Renal cortex interstitium (tissue), 11 donors: ENCODE measurements at regions not wholly inside any gene's neighbourhood (a gene's known extent, or its start where the extent isn't known, plus 50 kb on each side); places are given as distances from the start of the nearest gene placed in this dataset.
A peak's percentile ranks its signal among the peaks of the same experiment; 100 is the strongest.
"Not testable (repeated sequence)": the region's sequence is repeated elsewhere in the genome, so short reads cannot be mapped to it uniquely, and the experiment has no call there.

ENCODE experiments used
- DNase-seq, 11 donors: peaks; one replicate each; pipeline ENCODE4 v3.0.0-alpha.2; 2013; ENCODE audit warnings: low read depth in 9 of 11, low spot score in 4 of 11; ENCODE audit errors: extremely low read depth in 1 of 11

GRCh38 chr14:28365510-28365909 is 401.1 kb upstream of the FOXG1 start:
- DNase-seq = no peak

- no peak for DNase-seq
Observed at GRCh38 chr14:28373721-28374120, 392.9 kb upstream of the FOXG1 start.

DNA sequence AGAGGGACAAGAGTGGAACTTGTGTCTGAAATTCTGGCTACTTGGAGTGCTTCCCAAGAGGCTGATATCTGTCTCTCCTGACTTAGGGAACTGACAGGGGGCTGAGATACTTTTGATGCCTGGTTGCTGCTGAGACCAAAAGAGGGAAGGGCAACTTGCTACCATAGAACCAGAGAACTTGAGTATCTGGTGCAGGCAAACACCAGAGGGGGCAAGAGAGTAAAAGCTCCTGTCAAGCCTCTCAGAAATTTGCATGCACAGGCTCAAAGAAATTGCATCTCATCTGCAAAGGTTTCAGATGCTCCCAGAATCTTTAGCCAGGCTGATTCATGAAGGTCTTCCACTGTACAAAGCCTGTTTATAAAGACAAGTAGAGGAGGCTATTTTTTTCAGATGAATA is 391.3 kb upstream of the FOXG1 start:
- peak in 2 of 11 donors; percentile 1 to 2 for DNase-seq

- no peak for DNase-seq
Observed at GRCh38 chr14:28381656-28382055, 384.9 kb upstream of the FOXG1 start.

DNA sequence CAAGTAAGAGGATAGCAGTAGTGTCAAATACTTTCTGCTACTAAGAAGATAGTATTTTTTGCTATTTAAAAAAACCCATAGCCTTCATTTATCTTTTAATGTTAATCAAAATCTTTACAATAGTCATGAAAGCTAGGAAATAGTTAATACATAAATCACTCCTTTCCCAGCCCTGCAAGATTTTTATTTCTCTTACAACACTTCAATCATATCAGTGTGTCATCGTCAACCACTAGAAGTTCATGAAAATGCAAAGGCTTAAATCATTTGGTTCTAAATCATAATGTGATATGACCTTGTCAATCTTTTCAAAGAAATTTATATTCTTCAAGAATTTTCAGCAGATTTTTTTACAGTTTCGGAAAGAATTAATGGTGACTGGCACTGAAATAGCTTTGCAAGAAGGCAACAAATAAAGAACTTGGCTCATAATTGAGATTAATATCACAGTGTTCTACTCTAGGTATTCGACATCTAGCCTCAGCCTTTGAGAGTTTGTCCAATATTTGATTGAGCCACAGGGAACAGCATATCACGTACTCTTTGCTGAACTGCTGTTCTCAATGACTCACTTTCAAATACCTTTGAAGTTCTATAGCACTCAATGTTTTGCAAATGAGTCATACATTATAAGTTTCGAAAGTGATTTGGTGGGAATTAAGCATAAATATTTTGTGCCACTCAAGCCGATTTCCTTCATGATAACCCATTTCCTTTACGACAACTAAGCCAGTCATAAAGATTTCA is 384.0 kb upstream of the FOXG1 start:
- no peak for DNase-seq

DNA sequence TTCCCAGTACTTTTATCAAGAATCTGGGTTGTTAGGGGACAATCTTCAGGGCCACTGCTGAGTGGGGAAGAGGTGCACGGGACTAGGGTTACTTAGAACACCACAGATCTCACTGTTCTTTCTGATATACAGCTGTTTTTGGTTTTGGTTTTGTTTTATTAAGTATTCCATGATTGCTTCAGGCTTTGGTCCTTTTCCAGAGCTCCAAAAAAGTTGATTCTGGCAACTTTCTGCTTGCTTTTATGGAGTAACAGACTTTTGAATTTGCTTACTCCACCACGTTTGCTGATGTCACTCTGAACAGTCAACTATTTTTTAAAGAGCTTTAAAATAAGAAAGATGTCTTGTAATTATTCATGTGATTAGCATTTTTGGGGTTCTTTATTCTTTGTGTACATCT is 368.1 kb upstream of the FOXG1 start:
- no peak for DNase-seq

DNA sequence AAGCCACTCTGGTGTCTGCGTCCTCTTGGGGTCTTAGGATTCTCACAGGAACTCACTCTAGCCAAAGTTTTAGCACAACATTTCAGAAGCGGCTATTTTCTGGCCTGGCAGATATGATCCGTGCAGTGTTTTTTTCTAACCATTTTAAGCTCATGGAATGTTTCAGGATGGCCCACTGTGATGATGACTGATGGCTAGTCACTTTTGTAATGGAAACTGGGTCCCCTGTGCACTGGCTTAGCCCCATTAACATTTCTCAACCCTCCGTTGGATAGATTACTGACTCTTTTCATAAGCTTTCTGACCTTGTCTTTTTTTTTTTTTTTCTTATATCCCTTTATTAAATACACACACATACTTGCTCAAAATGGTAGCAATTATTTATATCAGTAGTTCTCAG is 364.9 kb upstream of the FOXG1 start:
- DNase-seq = not testable (repeated sequence)

GRCh38 chr14:28406196-28406595 is 360.4 kb upstream of the FOXG1 start:
- no peak for DNase-seq

DNA sequence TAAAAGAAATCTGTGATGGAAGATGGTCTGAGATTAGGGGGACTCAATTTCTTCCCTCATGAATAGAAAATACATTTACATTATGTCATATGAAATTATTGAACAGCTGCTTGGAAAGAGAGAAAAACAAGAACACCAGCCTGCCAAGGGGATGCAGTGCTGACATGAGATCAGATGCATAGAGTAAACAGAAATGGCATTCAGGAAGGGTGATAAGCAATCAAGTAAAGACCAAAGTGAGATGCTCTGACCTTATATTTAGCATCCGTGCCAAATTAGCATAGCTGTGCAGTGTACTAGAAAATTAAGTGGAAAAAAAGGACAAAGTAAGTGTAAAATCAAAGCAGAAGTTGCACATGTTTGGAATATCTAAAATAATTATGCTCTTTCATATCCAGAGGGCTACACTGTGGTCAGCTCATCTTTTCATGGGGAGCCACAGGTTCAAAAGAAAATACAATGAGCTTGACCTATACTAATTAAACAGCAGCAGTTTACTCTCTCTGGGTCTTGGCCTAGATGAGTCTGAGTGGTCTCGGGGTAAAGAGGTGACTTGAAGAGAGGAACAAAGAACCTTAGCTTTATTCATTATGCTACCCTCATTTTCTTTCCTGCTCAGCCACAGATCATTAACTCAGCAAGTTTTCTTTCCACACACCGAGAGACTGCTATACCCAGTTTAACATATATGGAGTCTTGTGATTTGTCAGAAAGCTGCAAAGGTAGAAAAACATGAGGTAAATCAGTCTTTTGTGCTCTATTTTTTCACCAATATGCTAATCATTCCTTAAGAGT is 359.4 kb upstream of the FOXG1 start:
- peak in 6 of 11 donors; percentile 3 to 9 (median 4) for DNase-seq

- DNase-seq = no peak
Observed at GRCh38 chr14:28407996-28408395, 358.6 kb upstream of the FOXG1 start.

- no peak for DNase-seq
Observed at GRCh38 chr14:28412077-28412476, 354.5 kb upstream of the FOXG1 start.

GRCh38 chr14:28426960-28427359 is 339.6 kb upstream of the FOXG1 start:
- no peak for DNase-seq

DNA sequence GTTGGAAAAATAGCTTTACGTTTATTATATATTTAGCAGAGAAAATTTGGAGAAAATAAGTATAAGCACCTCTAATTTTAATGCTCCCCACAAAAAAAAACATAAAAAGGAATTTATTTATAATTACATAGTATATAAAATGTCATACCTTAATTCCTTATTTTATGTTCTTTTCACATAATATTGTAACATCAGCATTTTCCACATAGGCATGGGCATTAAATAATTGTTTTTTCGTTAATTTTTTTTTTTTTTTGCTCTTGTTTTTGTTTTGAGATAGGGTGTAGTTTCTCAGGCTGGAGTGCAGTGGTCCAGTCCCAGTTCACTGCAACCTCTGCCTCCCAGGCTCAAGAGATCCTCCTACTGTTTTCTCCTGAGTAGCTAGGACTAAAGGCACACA is 329.8 kb upstream of the FOXG1 start:
- DNase-seq = no peak

- no peak for DNase-seq
Observed at GRCh38 chr14:28461389-28461788, 305.2 kb upstream of the FOXG1 start.

DNA sequence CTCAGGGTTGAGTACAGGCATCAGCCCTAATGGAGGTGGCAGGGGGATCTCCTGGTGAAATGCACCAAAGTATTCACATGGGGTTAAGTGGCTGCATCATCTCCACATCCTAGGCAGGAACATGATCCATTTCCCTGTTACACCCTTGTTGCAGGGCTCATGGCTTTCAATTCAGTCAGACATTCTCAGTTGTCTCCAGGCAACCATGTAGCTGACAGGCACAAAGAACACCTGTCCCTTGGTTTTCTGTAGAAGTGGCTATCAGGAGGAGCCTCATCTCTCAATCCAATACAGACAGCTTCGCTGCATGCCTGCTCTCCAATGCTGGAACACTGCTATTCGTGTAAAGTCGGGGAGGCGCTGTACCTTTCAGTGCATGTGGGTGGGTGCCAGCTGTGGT is 299.0 kb upstream of the FOXG1 start:
- no peak for DNase-seq

DNA sequence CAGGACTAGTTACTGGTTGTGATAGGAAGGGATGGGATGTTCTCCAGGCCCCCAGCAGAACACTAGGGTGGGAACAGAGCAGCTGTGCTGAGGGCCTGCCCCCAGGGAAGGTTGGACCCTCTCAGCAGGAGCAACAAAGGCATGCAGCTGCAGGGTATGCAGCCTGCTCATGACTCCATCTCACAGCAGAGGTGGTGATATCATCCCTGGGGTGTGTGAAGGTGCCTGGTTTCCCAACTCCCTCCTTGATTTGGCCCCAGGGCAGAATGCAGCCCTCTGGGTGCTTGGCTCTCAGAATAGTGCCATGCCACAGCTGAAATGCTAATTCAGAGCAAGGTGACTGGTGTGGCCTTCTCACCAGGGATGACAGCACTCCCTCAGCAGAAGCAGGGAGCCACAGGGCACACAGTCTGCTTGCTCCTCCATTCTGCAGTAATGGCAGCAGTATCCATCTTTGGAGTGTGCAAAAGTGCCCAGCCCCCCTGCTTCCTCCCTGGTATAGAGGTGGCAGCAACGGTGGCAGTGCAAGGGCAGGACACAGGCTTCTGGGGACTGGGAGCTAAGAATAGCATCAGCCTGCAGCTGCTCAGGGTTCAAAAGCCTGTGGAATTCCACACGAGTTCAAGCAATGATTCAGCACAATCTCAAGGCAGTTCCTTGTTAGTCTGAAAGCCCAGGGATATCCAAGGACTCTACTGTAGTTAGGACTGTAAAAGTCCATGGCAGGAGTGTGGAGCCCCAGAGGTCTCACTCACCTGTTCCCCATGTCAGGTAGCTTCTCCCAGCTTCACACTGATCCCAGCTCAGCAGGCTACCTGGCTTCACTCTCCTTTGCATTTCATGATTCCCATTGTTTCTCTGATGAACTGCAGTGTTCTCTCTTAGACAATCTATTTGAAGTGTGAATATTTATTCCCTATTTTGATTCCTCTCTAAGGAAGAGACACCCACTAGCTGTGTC is 298.1 kb upstream of the FOXG1 start:
- no peak for DNase-seq

- DNase-seq = no peak
Observed at GRCh38 chr14:28482251-28483040, 284.1 kb upstream of the FOXG1 start.

GRCh38 chr14:28483506-28483905 is 283.1 kb upstream of the FOXG1 start:
- no peak for DNase-seq

DNA sequence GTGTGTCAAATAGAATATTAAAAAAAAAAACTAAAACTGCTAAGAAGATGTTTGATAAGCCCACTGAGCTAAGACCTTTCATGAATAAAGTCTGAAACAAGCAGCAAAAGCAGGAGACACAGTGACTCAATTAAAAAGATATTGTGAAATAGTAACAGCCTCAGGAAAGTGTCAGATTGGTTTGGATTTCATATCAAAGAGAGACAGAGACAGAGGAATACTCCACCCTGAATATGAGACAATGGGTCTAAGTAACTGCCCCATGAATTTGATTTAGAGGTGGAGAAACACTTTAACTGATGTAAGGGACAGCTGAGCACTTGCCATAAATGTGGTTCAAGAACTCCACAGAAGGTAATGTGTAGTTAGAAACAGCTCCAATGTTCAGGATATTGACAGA is 277.9 kb upstream of the FOXG1 start:
- DNase-seq = no peak
